ENCODE measurements at regions not wholly inside any gene's neighbourhood (a gene's known extent, or its start where the extent isn't known, plus 50 kb on each side); places are given as distances from the start of the nearest gene placed in this dataset.

DNA sequence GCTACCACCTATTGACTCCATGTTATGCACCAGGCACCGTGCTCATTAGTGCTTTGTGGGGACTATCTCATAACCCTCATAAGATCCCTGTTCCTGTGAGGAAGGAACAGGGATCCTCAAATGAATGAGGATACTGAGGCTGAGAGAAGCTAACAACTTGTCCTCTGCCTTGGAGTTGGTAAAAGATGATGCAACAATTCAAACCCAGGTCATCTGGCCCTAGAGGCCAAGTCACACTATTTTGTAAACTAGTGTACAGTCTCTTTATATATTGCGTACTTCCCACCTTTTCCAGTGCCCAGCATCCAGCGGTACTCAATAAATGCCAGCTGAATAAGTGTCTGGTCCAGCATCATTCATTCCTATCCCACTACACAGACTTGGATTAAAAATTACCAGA, 92.6 kb downstream of the RCN1 start:
- no peaks in the 10 kb centered on the region for H3K36me3 ChIP-seq (ENCODE audit: control insufficient read depth, insufficient read depth, low read length)
- H3K4me3 ChIP-seq (ENCODE audit: low read length), result no peak overlapping the region
- H3K9ac ChIP-seq (ENCODE audit: low read length), result no peak overlapping the region
- H3K9me3 ChIP-seq (ENCODE audit: control insufficient read depth, low read length), result no peaks in the 10 kb centered on the region
- no peaks in the 10 kb centered on the region for H3K27me3 ChIP-seq (ENCODE audit: control insufficient read depth, insufficient read depth, low read length)
- H3K4me1 ChIP-seq (ENCODE audit: control insufficient read depth, insufficient read depth, low read length), result no peaks in the 10 kb centered on the region

DNA sequence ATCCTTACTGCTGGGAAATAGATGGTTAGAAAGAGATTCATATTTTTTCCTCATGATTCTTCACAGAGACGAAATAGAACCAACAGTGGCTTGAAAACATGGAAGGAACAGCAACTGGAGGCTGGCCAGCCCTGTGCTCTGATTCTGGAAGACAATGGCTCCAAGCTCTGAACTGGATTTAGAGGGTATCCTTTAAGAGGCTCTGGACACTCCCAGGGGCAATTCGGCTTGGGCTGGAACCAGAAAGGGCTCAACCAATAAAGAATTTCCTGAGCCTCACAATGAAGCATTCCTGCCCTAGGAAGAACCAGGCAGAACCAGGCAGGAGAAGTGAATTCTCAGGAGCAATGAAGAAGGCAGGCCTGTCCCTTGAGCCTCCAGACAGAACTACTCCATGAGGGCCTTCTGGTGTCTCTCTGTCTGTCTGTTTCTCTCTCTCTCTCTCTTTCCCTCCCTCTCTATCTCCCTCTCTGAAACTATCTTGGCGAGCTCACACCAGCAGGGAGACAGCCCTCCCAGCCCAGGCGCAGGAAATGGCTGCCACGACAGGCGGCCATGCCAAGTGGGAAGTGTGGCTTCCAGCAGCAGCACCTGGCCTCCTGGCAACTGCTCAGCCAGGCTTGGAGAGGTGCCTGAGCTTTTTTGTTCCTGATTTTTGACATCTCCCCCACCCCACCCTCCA, 93.3 kb downstream of the RCN1 start:
- H3K4me1 ChIP-seq (ENCODE audit: control insufficient read depth, insufficient read depth, low read length), result no peaks in the 10 kb centered on the region
- H3K27me3 ChIP-seq (ENCODE audit: control insufficient read depth, insufficient read depth, low read length), result no peaks in the 10 kb centered on the region
- H3K36me3 ChIP-seq (ENCODE audit: control insufficient read depth, insufficient read depth, low read length), result no peaks in the 10 kb centered on the region
- no peaks in the 10 kb centered on the region for H3K9me3 ChIP-seq (ENCODE audit: control insufficient read depth, low read length)
- no peak overlapping the region for H3K9ac ChIP-seq (ENCODE audit: low read length)
- H3K4me3 ChIP-seq (ENCODE audit: low read length), result no peak overlapping the region

DNA sequence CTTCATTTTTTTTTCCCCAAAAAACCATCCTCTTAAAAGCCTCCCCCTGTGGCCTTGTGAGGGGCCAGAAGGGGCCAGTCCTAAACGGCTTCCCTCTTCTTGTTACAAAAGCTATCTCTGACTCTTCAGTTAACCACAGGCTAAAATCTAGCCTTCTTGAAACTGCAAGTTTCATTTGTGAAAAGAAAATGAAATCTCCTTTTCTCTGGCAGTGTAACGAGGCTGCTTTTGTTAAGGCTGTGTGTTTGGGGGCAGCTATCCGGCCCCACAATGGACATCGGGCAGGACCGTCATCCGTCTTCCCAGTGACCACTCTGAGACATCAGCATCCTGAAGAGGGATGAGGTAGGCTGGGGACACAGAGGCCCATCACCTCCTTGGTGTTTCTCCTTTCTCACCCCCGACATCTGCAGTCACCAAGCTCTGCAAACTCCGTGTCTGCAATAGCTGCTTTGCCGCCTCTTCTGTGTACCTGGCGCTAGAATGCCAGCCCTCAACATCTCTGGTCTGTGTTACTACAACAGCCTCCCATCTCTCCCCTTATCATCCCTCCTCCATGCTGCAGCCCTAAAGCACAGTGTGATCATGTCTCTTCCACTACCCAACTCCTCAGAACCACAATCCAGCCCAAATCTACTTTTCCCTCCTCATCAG, 94.0 kb downstream of the RCN1 start:
- no peaks in the 10 kb centered on the region for H3K9me3 ChIP-seq (ENCODE audit: control insufficient read depth, low read length)
- no peaks in the 10 kb centered on the region for H3K4me1 ChIP-seq (ENCODE audit: control insufficient read depth, insufficient read depth, low read length)
- H3K9ac ChIP-seq (ENCODE audit: low read length), result no peak overlapping the region
- H3K4me3 ChIP-seq (ENCODE audit: low read length), result no peak overlapping the region
- no peaks in the 10 kb centered on the region for H3K36me3 ChIP-seq (ENCODE audit: control insufficient read depth, insufficient read depth, low read length)
- H3K27me3 ChIP-seq (ENCODE audit: control insufficient read depth, insufficient read depth, low read length), result no peaks in the 10 kb centered on the region

DNA sequence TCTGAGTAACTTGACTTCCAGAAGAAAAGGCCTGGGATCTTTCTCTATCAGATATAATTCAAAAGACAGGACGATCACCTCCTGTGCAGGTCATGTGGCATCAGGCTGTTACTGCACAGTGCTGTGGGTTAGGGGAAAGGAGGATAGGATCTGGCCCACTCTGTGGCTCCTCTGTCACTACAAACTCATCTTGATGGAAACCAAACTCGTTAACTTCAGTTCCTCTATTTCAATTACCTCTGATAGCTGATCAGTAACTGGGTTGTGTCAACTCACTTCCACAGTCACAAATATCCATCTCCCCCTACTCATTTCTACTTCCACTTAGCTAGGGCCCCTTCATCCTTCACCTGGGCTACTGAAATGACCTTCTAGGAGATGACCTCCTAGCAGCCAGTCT, 95.2 kb downstream of the RCN1 start:
- no peaks in the 10 kb centered on the region for H3K36me3 ChIP-seq (ENCODE audit: control insufficient read depth, insufficient read depth, low read length)

DNA sequence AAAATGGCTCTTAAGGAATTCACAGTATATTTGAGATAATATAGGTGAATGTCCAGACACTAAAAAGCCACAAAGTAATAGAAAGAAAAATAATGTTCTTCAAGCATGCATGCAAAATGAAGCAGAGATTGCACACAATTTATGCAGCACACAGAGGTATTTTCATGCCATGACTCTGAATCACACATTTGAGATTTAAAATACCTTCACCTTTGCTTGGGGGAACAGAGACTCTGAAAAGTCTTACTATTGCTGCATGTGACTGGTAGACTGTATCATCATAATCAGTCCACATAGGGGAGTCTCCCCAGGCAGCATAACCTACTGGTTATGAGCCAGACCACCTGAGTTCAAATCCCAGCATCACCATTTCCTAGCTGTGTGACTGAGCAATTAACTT, 96.2 kb downstream of the RCN1 start:
- H3K27me3 ChIP-seq (ENCODE audit: control insufficient read depth, insufficient read depth, low read length), result no peaks in the 10 kb centered on the region
- H3K4me1 ChIP-seq (ENCODE audit: control insufficient read depth, insufficient read depth, low read length), result no peaks in the 10 kb centered on the region
- H3K9ac ChIP-seq (ENCODE audit: low read length), result no peak overlapping the region
- H3K36me3 ChIP-seq (ENCODE audit: control insufficient read depth, insufficient read depth, low read length), result no peaks in the 10 kb centered on the region
- no peaks in the 10 kb centered on the region for H3K9me3 ChIP-seq (ENCODE audit: control insufficient read depth, low read length)
- H3K4me3 ChIP-seq (ENCODE audit: low read length), result no peak overlapping the region

More for the DNA sequence above, 95.2 kb downstream of the RCN1 start:
- no peaks in the 10 kb centered on the region for H3K9me3 ChIP-seq (ENCODE audit: control insufficient read depth, low read length)
- no peak overlapping the region for H3K9ac ChIP-seq (ENCODE audit: low read length)
- H3K4me1 ChIP-seq (ENCODE audit: control insufficient read depth, insufficient read depth, low read length), result no peaks in the 10 kb centered on the region
- no peak overlapping the region for H3K4me3 ChIP-seq (ENCODE audit: low read length)
- no peaks in the 10 kb centered on the region for H3K27me3 ChIP-seq (ENCODE audit: control insufficient read depth, insufficient read depth, low read length)

DNA sequence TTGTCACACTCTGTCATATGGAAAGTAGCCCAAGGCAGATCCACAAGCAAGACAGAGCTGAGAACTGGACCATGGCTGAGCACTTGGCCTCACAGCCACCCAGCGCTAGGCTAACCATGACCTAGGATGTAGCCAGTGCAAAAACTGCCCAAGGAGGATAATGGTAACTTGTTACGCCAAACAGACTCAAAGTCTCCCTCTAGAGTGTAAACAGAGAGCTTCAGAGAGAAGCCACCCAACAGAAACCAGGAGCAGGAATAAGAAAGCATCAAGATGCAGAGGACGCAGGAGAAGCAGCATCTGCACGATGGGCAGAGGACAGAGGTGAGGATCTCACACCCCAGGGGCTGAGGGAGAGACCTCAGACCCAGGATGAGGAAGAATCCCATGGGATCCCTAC, 97.9 kb downstream of the RCN1 start:
- Histone ChIP-seq H3K27me3 (ENCODE audit: control insufficient read depth, insufficient read depth, low read length) (no peaks in the 10 kb centered on the region), H3K4me3 (ENCODE audit: low read length) (no peak overlapping the region), H3K4me1 (ENCODE audit: control insufficient read depth, insufficient read depth, low read length) (no peaks in the 10 kb centered on the region), H3K9ac (ENCODE audit: low read length) (no peak overlapping the region), H3K9me3 (ENCODE audit: control insufficient read depth, low read length) (no peaks in the 10 kb centered on the region), H3K36me3 (ENCODE audit: control insufficient read depth, insufficient read depth, low read length) (no peaks in the 10 kb centered on the region)

DNA sequence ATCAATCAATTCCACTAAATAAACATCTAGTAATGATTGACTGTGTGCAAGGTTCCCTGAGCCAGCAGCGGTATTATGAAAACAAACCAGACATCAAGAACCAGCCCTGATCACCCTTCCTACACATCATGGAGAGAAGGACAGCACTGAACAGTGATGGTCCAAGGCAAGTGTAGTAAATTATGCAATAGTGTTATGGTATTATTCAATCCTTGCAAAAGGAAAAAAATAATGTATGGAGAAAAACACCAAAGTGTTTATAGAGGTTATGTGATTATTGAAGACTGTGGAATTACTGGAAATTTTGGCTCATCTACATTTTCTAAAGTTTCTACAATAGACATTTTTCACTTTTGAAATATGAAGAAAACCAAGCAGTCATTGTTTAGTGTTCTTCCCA, 105.3 kb downstream of the RCN1 start:
- no peaks in the 10 kb centered on the region for H3K36me3 ChIP-seq (ENCODE audit: control insufficient read depth, insufficient read depth, low read length)

DNA sequence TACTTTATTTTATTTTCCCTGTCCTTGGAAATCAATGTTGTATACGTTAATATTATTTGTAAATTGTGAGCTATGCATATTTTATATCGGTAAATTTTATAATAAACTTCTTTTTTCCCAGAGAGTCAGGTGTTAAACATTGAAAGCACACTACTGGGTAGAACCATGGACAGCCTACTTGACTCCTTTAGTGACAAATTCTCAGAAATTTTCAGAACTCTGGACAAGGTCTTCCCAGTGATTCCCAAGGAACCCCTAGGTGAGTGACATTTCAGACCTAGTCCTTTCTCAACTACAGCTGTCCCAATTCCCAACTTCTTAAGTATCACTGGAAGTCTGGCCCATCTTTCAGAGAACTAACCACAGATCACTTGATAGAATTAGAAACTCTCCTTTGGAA, 107.2 kb downstream of the RCN1 start:
- Histone ChIP-seq H3K4me1 (ENCODE audit: control insufficient read depth, insufficient read depth, low read length) (no peaks in the 10 kb centered on the region), H3K27me3 (ENCODE audit: control insufficient read depth, insufficient read depth, low read length) (no peaks in the 10 kb centered on the region), H3K9me3 (ENCODE audit: control insufficient read depth, low read length) (no peaks in the 10 kb centered on the region), H3K36me3 (ENCODE audit: control insufficient read depth, insufficient read depth, low read length) (no peaks in the 10 kb centered on the region), H3K4me3 (ENCODE audit: low read length) (no peak overlapping the region), H3K9ac (ENCODE audit: low read length) (no peak overlapping the region)

More for the DNA sequence above, 105.3 kb downstream of the RCN1 start:
- H3K9me3 ChIP-seq (ENCODE audit: control insufficient read depth, low read length), result no peaks in the 10 kb centered on the region
- H3K4me1 ChIP-seq (ENCODE audit: control insufficient read depth, insufficient read depth, low read length), result no peaks in the 10 kb centered on the region
- no peak overlapping the region for H3K4me3 ChIP-seq (ENCODE audit: low read length)
- no peak overlapping the region for H3K9ac ChIP-seq (ENCODE audit: low read length)
- H3K27me3 ChIP-seq (ENCODE audit: control insufficient read depth, insufficient read depth, low read length), result no peaks in the 10 kb centered on the region

DNA sequence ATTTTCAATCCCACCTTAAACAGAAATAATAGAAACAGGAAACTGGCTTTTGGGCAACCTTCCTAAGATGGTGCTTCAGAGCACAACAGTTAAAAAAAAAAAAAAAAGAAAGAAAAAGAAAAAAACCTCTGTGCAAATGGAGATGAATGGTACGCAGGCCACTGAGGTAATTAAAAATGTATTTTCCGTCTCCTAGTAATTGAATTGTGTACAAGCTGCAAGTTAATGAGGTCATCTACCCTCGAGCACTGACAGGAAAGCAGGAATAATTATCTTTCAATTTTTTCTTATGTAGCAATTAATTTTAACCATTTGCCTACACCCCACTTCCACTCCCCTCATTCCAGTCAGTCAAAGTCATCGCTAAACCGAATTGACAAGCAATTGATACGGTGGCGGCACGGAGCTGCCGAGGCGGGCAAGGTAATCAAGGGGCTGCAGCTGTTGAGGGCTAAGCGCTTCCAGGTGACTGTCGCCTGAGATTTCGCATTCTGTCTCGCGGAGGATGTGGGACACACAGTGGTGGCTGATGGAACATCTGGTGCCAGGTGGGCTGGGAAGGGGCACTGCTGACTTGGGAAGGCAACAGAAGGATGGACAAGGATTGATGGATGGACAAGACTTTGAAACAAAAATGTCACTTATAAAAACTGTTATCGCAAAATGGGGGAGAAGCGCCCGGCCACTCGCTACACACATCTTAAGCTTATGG, 109.4 kb downstream of the RCN1 start:
- Histone ChIP-seq H3K36me3 (ENCODE audit: control insufficient read depth, insufficient read depth, low read length) (no peaks in the 10 kb centered on the region), H3K9me3 (ENCODE audit: control insufficient read depth, low read length) (no peaks in the 10 kb centered on the region), H3K27me3 (ENCODE audit: control insufficient read depth, insufficient read depth, low read length) (no peaks in the 10 kb centered on the region), H3K4me1 (ENCODE audit: control insufficient read depth, insufficient read depth, low read length) (no peaks in the 10 kb centered on the region), H3K4me3 (ENCODE audit: low read length) (no peak overlapping the region), H3K9ac (ENCODE audit: low read length) (no peak overlapping the region)

DNA sequence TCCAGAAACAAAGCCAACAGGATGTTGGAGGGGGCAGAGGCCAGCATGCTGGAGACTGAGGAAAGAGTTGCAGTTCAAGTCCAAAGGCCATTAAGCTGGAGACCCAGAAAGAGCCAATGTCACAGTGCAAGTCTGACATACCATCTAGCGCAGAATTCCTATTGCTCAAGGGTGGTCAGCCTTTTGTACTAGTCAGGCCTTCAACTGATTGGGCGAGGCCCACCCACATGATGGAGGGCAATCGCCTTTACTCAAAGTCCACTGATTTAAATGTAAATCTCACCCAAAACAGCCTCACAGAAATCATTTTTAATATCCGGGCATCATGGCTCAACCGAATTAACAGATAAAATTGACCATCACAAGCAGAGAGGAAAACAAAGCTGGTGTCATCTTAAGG, 113.9 kb downstream of the RCN1 start:
- Histone ChIP-seq H3K4me1 (ENCODE audit: control insufficient read depth, insufficient read depth, low read length) (no peaks in the 10 kb centered on the region), H3K9me3 (ENCODE audit: control insufficient read depth, low read length) (no peaks in the 10 kb centered on the region), H3K27me3 (ENCODE audit: control insufficient read depth, insufficient read depth, low read length) (no peaks in the 10 kb centered on the region), H3K9ac (ENCODE audit: low read length) (no peak overlapping the region), H3K4me3 (ENCODE audit: low read length) (no peak overlapping the region), H3K36me3 (ENCODE audit: control insufficient read depth, insufficient read depth, low read length) (no peaks in the 10 kb centered on the region)

DNA sequence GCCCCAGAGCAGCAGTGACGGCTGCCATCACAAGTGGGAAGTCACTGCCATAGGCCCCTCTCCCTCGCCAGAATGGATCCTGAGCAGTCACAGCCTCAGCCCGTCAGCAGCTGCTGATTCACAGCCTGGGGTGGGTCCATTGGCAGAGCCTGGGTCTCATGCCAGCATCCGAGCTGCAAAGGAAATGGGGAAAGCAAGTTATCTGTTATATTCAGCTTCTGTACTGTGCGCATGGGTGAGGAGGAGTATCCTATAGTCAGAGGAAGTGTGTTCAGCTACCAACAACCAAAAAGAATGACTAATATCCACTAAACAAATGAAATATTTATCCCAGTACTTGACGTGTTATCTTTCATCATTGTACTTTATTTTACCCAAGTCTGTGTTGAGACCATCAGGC, 119.7 kb downstream of the RCN1 start:
- Histone ChIP-seq H3K4me3 (ENCODE audit: low read length) (no peak overlapping the region), H3K4me1 (ENCODE audit: control insufficient read depth, insufficient read depth, low read length) (no peaks in the 10 kb centered on the region), H3K9ac (ENCODE audit: low read length) (no peak overlapping the region), H3K9me3 (ENCODE audit: control insufficient read depth, low read length) (no peaks in the 10 kb centered on the region), H3K27me3 (ENCODE audit: control insufficient read depth, insufficient read depth, low read length) (no peaks in the 10 kb centered on the region), H3K36me3 (ENCODE audit: control insufficient read depth, insufficient read depth, low read length) (no peaks in the 10 kb centered on the region)

DNA sequence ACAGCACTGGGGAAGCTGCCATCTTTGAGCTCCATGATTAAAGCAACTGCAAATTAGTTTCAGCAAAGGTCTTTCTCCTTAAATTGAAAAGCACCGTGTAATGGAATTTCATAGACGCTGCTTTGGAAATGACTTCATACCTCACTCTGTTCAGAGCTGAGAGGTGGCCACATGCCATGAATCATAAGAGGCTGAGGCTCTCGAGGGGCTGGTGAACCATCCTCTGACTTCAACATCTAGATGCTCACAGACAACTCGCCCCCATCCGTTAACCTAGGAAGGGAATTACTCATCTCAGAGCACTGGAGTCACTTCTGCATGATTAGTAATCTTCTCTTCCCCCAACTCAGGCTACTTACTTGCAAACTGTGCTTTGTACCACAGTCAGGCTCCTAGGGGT, 122.3 kb downstream of the RCN1 start:
- Histone ChIP-seq H3K4me3 (ENCODE audit: low read length) (no peak overlapping the region), H3K4me1 (ENCODE audit: control insufficient read depth, insufficient read depth, low read length) (no peaks in the 10 kb centered on the region), H3K27me3 (ENCODE audit: control insufficient read depth, insufficient read depth, low read length) (no peaks in the 10 kb centered on the region), H3K9ac (ENCODE audit: low read length) (no peak overlapping the region), H3K36me3 (ENCODE audit: control insufficient read depth, insufficient read depth, low read length) (no peaks in the 10 kb centered on the region), H3K9me3 (ENCODE audit: control insufficient read depth, low read length) (no peaks in the 10 kb centered on the region)
